Effector CD8-positive, alpha-beta T cell (primary cell): ENCODE measurements at regions not wholly inside any gene's neighbourhood (a gene's known extent, or its start where the extent isn't known, plus 50 kb on each side); places are given as distances from the start of the nearest gene placed in this dataset.
"Not testable (repeated sequence)": the region's sequence is repeated elsewhere in the genome, so short reads cannot be mapped to it uniquely, and the experiment has no call there.

Experiments used
- DNase-seq: peaks from one replicate; lab custom pipeline; 2025; lab: John Stamatoyannopoulos, UW

GRCh38 chr3:110478377-110479054, 593.1 kb upstream of the NECTIN3 start:
- no peak for DNase-seq

- DNase-seq = no peak
Measured at GRCh38 chr3:110479731-110480130, 591.9 kb upstream of the NECTIN3 start.

GRCh38 chr3:110485389-110485788, 586.2 kb upstream of the NECTIN3 start:
- no peak for DNase-seq

- no peak for DNase-seq
Measured at GRCh38 chr3:110487840-110488239, 583.8 kb upstream of the NECTIN3 start.

- no peak for DNase-seq
Measured at GRCh38 chr3:110491413-110491812, 580.2 kb upstream of the NECTIN3 start.

GRCh38 chr3:110492876-110493275, 578.7 kb upstream of the NECTIN3 start:
- DNase-seq = no peak

- no peak for DNase-seq
Measured at GRCh38 chr3:110493438-110494092, 578.1 kb upstream of the NECTIN3 start.

- no peak for DNase-seq
Measured at GRCh38 chr3:110494093-110494490, 577.5 kb upstream of the NECTIN3 start.

GRCh38 chr3:110494728-110495127, 576.9 kb upstream of the NECTIN3 start:
- no peak for DNase-seq

GRCh38 chr3:110495201-110495927, 576.3 kb upstream of the NECTIN3 start:
- DNase-seq = no peak

- DNase-seq = no peak
Measured at GRCh38 chr3:110504401-110504800, 567.2 kb upstream of the NECTIN3 start.

GRCh38 chr3:110504901-110505300, 566.7 kb upstream of the NECTIN3 start:
- DNase-seq = no peak

GRCh38 chr3:110506890-110507289, 564.7 kb upstream of the NECTIN3 start:
- DNase-seq = no peak

- DNase-seq = not testable (repeated sequence)
Measured at GRCh38 chr3:110507570-110507969, 564.0 kb upstream of the NECTIN3 start.

- DNase-seq = no peak
Measured at GRCh38 chr3:110512961-110513360, 558.7 kb upstream of the NECTIN3 start.

GRCh38 chr3:110518031-110518430, 553.6 kb upstream of the NECTIN3 start:
- DNase-seq = no peak

- no peak for DNase-seq
Measured at GRCh38 chr3:110519071-110519470, 552.5 kb upstream of the NECTIN3 start.

- no peak for DNase-seq
Measured at GRCh38 chr3:110521019-110521418, 550.6 kb upstream of the NECTIN3 start.

- DNase-seq = not testable (repeated sequence)
Measured at GRCh38 chr3:110525558-110526064, 546.0 kb upstream of the NECTIN3 start.

- DNase-seq = no peak
Measured at GRCh38 chr3:110526777-110527727, 544.6 kb upstream of the NECTIN3 start.

GRCh38 chr3:110528305-110529121, 543.1 kb upstream of the NECTIN3 start:
- no peak for DNase-seq
